Spleen (tissue), 11 donors: ENCODE measurements at regions not wholly inside any gene's neighbourhood (a gene's known extent, or its start where the extent isn't known, plus 50 kb on each side); places are given as distances from the start of the nearest gene placed in this dataset.

Source experiments
- DNase-seq: peaks from one replicate; pipeline ENCODE4 v3.0.0-alpha.2; 2020
- H3K27ac ChIP-seq, 8 donors: fragments of 200-600 bp; sonication (generic) in 7 of 8; 1 replicate in 4 of 8; 2 replicates in 4 of 8; pipeline versions ENCODE4 v1.5.0 to v1.8.0; 2016 to 2021; ENCODE audit warnings: inconsistent platforms in 4 of 8, mild to moderate bottlenecking in 4 of 8, moderate library complexity in 1 of 8
- H3K27me3 ChIP-seq, 7 donors: fragments of 200-600 bp; sonication (generic) in 6 of 7; replicated peaks in 1 of 7; 1 replicate in 4 of 7; 2 replicates in 3 of 7; pipeline versions ENCODE4 v1.5.0 to v1.8.0; 2016 to 2021; ENCODE audit warnings: inconsistent platforms in 3 of 7, mild to moderate bottlenecking in 1 of 7
- H3K36me3 ChIP-seq, 6 donors: fragments of 200-600 bp; sonication (generic) in 5 of 6; 1 replicate in 4 of 6; 2 replicates in 2 of 6; pipeline versions ENCODE4 v1.5.0 to v1.8.0; 2016 to 2021; ENCODE audit warnings: inconsistent platforms in 2 of 6
- H3K4me1 ChIP-seq, 6 donors: fragments of 200-600 bp; sonication (generic) in 5 of 6; 1 replicate in 3 of 6; 2 replicates in 3 of 6; pipeline versions ENCODE4 v1.5.0 to v1.8.0; 2016 to 2021; ENCODE audit warnings: inconsistent platforms in 3 of 6
- H3K4me3 ChIP-seq, 8 donors: fragments of 200-600 bp; sonication (generic) in 7 of 8; 1 replicate in 4 of 8; 2 replicates in 4 of 8; pipeline versions ENCODE4 v1.5.0 to v1.8.0; 2016 to 2021; ENCODE audit warnings: inconsistent platforms in 4 of 8, mild to moderate bottlenecking in 4 of 8, moderate library complexity in 2 of 8
- H3K9me3 ChIP-seq, 8 donors: fragments of 200-600 bp; sonication (generic) in 7 of 8; 1 replicate in 4 of 8; 2 replicates in 4 of 8; pipeline versions ENCODE4 v1.5.0 to v1.8.0; 2016 to 2021; ENCODE audit warnings: inconsistent platforms in 4 of 8
- POLR2A ChIP-seq, 3 donors: fragments of 450-650 bp; IDR thresholded peaks; one replicate each; pipeline ENCODE4 v1.5.1; 2017; ENCODE audit warnings: antibody characterized with exemption in 3 of 3, mild to moderate bottlenecking in 1 of 3
- POLR2AphosphoS5 ChIP-seq, 3 donors: sonication (generic); formaldehyde crosslinking; IDR thresholded peaks; one replicate each; pipeline ENCODE4 v1.5.1; 2017; ENCODE audit warnings: antibody characterized with exemption in 3 of 3
- WGBS, 5 donors: extraction: QIAGEN DNeasy Blood & Tissue Kit in 3 of 5; methylation state at CpG; one replicate each; pipeline versions ENCODE4 v1.1.5 to v1.1.7; 2013 to 2018; 5-methylcytosine and 5-hydroxymethylcytosine counted together
- intact Hi-C: fragments of 100-400 bp; cut with DNase I; formaldehyde crosslinking; loops from one replicate; pipeline ENCODE4 v1.15.0; 2023; ENCODE audit warnings: low total_unique reads
- TF ChIP-seq, protein P1 (sequence below), 11 experiments: fragments of 200-600 bp in 7 of 11; fragments of 450-650 bp in 4 of 11; sonication (generic) in 4 of 11; IDR thresholded peaks in 8 of 11; conservative IDR thresholded peaks in 3 of 11; 1 replicate in 7 of 11; 2 replicates in 4 of 11; pipeline versions ENCODE4 v1.4.0 to v1.8.0; 2016 to 2021; ENCODE audit warnings: antibody characterized with exemption in 11 of 11, inconsistent platforms in 4 of 11, mild to moderate bottlenecking in 1 of 11
- donor health status: healthy with polysubstance abuse.
- donor health status: DM: no; HTN: no; CAD: no; lungs with moderate emphysema.
- donor health status: DM: no; HTN: no; CAD: no.
- donor health status: Bipolar disorder and iron deficiency.
- donor health status: healthy.
- donor health status: DM: no; HTN: no; CAD: no.
- donor health status: DM: yes; HTN: yes; CAD: no.

DNA sequence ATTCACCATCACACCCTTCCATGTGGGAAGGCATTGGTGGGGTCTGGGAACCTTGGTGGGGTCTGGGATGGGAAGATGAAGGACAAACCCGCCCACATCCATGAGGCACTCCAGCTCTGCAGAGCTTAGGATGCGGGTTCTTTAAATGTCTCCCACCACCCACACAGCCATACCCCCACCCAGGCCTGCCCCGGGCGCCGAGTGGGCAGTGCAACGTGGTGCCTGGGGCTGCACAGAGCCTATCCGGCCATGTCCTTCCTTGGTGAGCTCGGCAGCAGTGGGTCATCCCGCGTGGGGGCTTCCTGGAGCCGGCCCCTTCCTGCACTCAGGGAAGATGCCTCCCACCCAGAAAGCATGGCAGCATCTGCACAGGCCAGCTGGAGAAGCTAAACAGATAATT, 163.5 kb upstream of the TCERG1L start:
- TF ChIP-seq POLR2A (IDR thresholded peaks at IDR 0.05) (no peak), POLR2AphosphoS5 (IDR thresholded peaks at IDR 0.05) (no peak)
- TF ChIP-seq, protein P1, sequence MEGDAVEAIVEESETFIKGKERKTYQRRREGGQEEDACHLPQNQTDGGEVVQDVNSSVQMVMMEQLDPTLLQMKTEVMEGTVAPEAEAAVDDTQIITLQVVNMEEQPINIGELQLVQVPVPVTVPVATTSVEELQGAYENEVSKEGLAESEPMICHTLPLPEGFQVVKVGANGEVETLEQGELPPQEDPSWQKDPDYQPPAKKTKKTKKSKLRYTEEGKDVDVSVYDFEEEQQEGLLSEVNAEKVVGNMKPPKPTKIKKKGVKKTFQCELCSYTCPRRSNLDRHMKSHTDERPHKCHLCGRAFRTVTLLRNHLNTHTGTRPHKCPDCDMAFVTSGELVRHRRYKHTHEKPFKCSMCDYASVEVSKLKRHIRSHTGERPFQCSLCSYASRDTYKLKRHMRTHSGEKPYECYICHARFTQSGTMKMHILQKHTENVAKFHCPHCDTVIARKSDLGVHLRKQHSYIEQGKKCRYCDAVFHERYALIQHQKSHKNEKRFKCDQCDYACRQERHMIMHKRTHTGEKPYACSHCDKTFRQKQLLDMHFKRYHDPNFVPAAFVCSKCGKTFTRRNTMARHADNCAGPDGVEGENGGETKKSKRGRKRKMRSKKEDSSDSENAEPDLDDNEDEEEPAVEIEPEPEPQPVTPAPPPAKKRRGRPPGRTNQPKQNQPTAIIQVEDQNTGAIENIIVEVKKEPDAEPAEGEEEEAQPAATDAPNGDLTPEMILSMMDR (IDR thresholded peaks at IDR 0.05 in 8 of 11, conservative IDR thresholded peaks at IDR 0.05 in 3 of 11) = no peak
- H3K36me3 ChIP-seq = no peaks in the 10 kb centered on the region
- intact Hi-C loops = no loop called here
- DNase-seq = no peak
- no peaks in the 10 kb centered on the region for H3K9me3 ChIP-seq
- no peak overlapping the region for H3K4me3 ChIP-seq
- no peaks in the 10 kb centered on the region for H3K4me1 ChIP-seq
- H3K27ac ChIP-seq = no peak overlapping the region
- peaks cover 0 to 71% (median 0%) of the 10 kb centered on the region in 7 donors for H3K27me3 ChIP-seq
- 79 to 85% (median 80%) methylated on average over 10 to 11 of the region's 11 CpGs for WGBS, 5 donors

DNA sequence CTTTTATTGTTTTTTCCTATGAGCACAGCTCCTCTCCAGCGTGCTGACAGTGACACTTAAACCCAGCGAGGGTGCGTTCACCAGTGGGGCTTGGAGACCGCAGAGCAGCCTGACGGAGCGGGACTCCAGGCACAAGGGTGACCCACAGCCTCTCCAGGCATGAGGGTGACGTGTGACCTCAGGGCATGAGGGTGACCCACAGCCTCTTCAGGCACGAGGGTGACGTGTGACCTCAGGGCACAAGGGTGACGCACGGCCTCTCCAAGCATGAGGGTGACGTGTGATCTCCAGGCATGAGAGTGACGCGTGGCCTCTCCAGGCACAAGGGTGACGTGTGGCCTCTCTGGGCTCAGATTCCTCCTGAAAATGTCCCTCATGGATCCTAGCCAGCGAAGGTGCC, 164.3 kb upstream of the TCERG1L start:
- no peak for DNase-seq
- intact Hi-C loops = no loop called here
- H3K36me3 ChIP-seq = no peaks in the 10 kb centered on the region
- no peak overlapping the region for H3K27ac ChIP-seq
- 87 to 92% (median 89%) methylated on average over 14 to 16 of the region's 16 CpGs for whole genome bisulfite sequencing, 5 donors
- H3K4me3 ChIP-seq = no peak overlapping the region
- TF ChIP-seq POLR2AphosphoS5 (IDR thresholded peaks at IDR 0.05) = no peak
- TF ChIP-seq, protein P1 (IDR thresholded peaks at IDR 0.05 in 8 of 11, conservative IDR thresholded peaks at IDR 0.05 in 3 of 11) = no peak
- no peak for TF ChIP-seq POLR2A (IDR thresholded peaks at IDR 0.05)
- H3K9me3 ChIP-seq = no peaks in the 10 kb centered on the region
- H3K27me3 ChIP-seq = peaks cover 0 to 78% (median 0%) of the 10 kb centered on the region in 7 donors
- no peaks in the 10 kb centered on the region for H3K4me1 ChIP-seq

DNA sequence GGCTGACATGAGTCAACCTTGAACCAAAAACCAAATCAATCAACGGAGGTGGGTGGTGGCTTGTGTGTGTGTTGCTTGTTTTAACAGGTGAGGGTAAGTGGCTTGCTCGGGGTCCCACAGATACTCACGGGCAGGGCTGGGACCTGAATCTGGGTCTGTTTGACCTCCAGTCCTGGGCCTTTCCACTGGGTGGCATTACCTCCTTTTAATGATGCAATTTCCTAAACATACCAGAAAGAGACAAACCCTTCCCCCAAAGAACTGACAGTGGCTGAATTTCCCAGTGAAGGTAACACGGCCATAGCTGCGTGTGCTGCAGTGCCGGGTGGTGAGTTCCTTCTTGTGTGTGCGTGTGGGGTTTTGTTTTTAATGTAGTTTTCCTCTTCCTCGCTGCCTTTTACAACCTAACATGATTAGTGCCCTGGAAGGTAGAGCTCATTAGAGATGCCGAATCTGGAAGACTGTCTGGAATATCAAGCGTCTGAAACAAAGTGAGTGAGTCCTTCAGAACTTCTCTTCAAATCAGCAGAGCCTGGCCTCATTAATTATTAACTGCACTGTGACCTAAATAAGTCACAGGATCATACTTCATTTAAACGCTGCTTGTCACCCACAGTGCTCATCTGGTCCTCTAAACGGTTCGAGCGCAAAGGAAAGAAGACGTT, 166.1 kb upstream of the TCERG1L start:
- no peak overlapping the region for H3K27ac ChIP-seq
- no peaks in the 10 kb centered on the region for H3K9me3 ChIP-seq
- TF ChIP-seq POLR2AphosphoS5 (IDR thresholded peaks at IDR 0.05) = no peak
- no peak for TF ChIP-seq POLR2A (IDR thresholded peaks at IDR 0.05)
- TF ChIP-seq, protein P1 (IDR thresholded peaks at IDR 0.05 in 8 of 11, conservative IDR thresholded peaks at IDR 0.05 in 3 of 11) = no peak
- intact Hi-C loops = no loop called here
- 57 to 74% (median 62%) methylated on average over 15 of the region's 15 CpGs for WGBS, 5 donors
- H3K4me3 ChIP-seq = no peak overlapping the region
- H3K36me3 ChIP-seq = no peaks in the 10 kb centered on the region
- no peak for DNase-seq
- peaks cover 0 to 83% (median 0%) of the 10 kb centered on the region in 7 donors for H3K27me3 ChIP-seq
- no peaks in the 10 kb centered on the region for H3K4me1 ChIP-seq

DNA sequence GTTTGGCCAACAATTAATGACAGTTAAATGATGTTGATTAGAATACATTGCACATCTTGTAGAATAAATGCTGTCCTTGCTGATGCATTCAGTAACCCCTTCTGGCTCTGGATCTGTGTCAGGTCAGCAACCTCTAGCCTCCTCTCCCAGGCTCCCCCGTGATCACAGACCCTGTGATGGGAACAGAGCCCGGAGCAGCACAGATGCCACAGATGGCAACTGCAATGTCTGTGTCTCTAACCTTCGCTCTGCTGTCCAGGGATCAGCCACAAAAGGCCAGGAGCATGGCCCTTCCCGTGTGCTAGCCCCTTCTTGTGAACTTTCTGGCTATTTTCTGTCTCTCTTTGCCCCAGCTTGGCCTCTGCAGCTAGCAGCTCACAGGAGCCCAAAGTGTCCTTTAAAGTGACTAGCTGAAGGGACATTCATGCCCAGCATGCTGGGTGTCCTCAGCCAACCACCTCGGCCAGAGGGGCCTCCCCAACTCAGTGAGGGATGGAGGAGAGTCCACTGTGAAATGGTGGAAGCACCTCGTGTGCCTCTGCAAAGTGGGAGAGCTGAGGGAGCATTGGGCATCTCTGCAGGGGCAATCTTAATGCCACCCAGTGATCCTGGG, 167.0 kb upstream of the TCERG1L start:
- intact Hi-C loops = no loop called here
- H3K36me3 ChIP-seq = no peaks in the 10 kb centered on the region
- no peak for DNase-seq
- TF ChIP-seq, protein P1 (IDR thresholded peaks at IDR 0.05 in 8 of 11, conservative IDR thresholded peaks at IDR 0.05 in 3 of 11) = no peak
- TF ChIP-seq POLR2AphosphoS5 (IDR thresholded peaks at IDR 0.05) (no peak), POLR2A (IDR thresholded peaks at IDR 0.05) (no peak)
- no peak overlapping the region for H3K4me3 ChIP-seq
- no peak overlapping the region for H3K27ac ChIP-seq
- H3K27me3 ChIP-seq = peaks cover 0 to 74% (median 0%) of the 10 kb centered on the region in 7 donors
- no peaks in the 10 kb centered on the region for H3K4me1 ChIP-seq
- no peaks in the 10 kb centered on the region for H3K9me3 ChIP-seq
- WGBS, 5 donors = 53 to 67% (median 57%) methylated on average over 6 of the region's 6 CpGs
